GM20000 (cell line): ENCODE measurements at regions not wholly inside any gene's neighbourhood (a gene's known extent, or its start where the extent isn't known, plus 50 kb on each side); places are given as distances from the start of the nearest gene placed in this dataset.

Experiments
- DNase-seq: peaks from one replicate; pipeline ENCODE4 v3.0.0; 2012; ENCODE audit warnings: low spot score
- CTCF ChIP-seq: IDR thresholded peaks from 2 replicates; pipeline ENCODE4 v1.5.1; 2012; ENCODE audit warnings: mild to moderate bottlenecking, control low read depth; ENCODE audit errors: extremely low read depth, missing control alignments

GRCh38 chr5:17989036-17989435, 354.8 kb downstream of the TAF11L14 start:
- no peak for DNase-seq

GRCh38 chr5:17989567-17990563, 355.6 kb downstream of the TAF11L14 start:
- no peak for DNase-seq
- no peak for TF ChIP-seq CTCF

More at GRCh38 chr5:17989036-17989435, 354.8 kb downstream of the TAF11L14 start:
- no peak for TF ChIP-seq CTCF

GRCh38 chr5:17991775-17992174, 357.5 kb downstream of the TAF11L14 start:
- DNase-seq: no peak
- no peak for TF ChIP-seq CTCF

- no peak for TF ChIP-seq CTCF
- DNase-seq: no peak
Observed at GRCh38 chr5:17992291-17992690, 358.0 kb downstream of the TAF11L14 start.

- no peak for DNase-seq
- no peak for TF ChIP-seq CTCF
Observed at GRCh38 chr5:17995997-17996396, 361.7 kb downstream of the TAF11L14 start.

- TF ChIP-seq CTCF: no peak
- DNase-seq: no peak
Observed at GRCh38 chr5:17999858-18000257, 365.6 kb downstream of the TAF11L14 start.

GRCh38 chr5:18000744-18001143, 366.5 kb downstream of the TAF11L14 start:
- DNase-seq: no peak
- no peak for TF ChIP-seq CTCF
